Activated CD8-positive, alpha-beta memory T cell treated with anti-CD3 and anti-CD28 coated beads for 4 hours (primary cell): ENCODE measurements at regions not wholly inside any gene's neighbourhood (a gene's known extent, or its start where the extent isn't known, plus 50 kb on each side); places are given as distances from the start of the nearest gene placed in this dataset.

ENCODE experiments used
- DNase-seq, 2 donors: peaks; one replicate each; pipeline ENCODE4 v3.0.0-alpha.2; 2020; ENCODE audit warnings: low read depth in 2 of 2

GRCh38 chr22:22094514-22094913 lies 111.9 kb upstream of the TOP3B start:
- no peak for DNase-seq

- no peak for DNase-seq
Measured at GRCh38 chr22:22093743-22094142, 111.2 kb upstream of the TOP3B start.

- DNase-seq: no peak
Measured at GRCh38 chr22:22092974-22093373, 110.4 kb upstream of the TOP3B start.

- DNase-seq: no peak
Measured at GRCh38 chr22:22092101-22092500, 109.5 kb upstream of the TOP3B start.

- no peak for DNase-seq
Measured at GRCh38 chr22:22091400-22091878, 108.9 kb upstream of the TOP3B start.

GRCh38 chr22:22090650-22091399 lies 108.2 kb upstream of the TOP3B start:
- DNase-seq: no peak

GRCh38 chr22:22089459-22090308 lies 107.1 kb upstream of the TOP3B start:
- no peak for DNase-seq

GRCh38 chr22:22088658-22089458 lies 106.3 kb upstream of the TOP3B start:
- no peak for DNase-seq

GRCh38 chr22:22087854-22088657 lies 105.5 kb upstream of the TOP3B start:
- no peak for DNase-seq

GRCh38 chr22:22086501-22087158 lies 104.0 kb upstream of the TOP3B start:
- no peak for DNase-seq

GRCh38 chr22:22085702-22086500 lies 103.3 kb upstream of the TOP3B start:
- DNase-seq: no peak

- no peak for DNase-seq
Measured at GRCh38 chr22:22084089-22084711, 101.6 kb upstream of the TOP3B start.

- DNase-seq: no peak
Measured at GRCh38 chr22:22082960-22083359, 100.4 kb upstream of the TOP3B start.

GRCh38 chr22:22082229-22082835 lies 99.7 kb upstream of the TOP3B start:
- no peak for DNase-seq

- DNase-seq: no peak
Measured at GRCh38 chr22:22080270-22080669, 97.7 kb upstream of the TOP3B start.

GRCh38 chr22:22079404-22080148 lies 97.0 kb upstream of the TOP3B start:
- DNase-seq: no peak

- no peak for DNase-seq
Measured at GRCh38 chr22:22078329-22078728, 95.7 kb upstream of the TOP3B start.
